K562 (cell line): ENCODE measurements at regions not wholly inside any gene's neighbourhood (a gene's known extent, or its start where the extent isn't known, plus 50 kb on each side); places are given as distances from the start of the nearest gene placed in this dataset.

Experiments used
- GABPA ChIP-seq: fragments of 200-800 bp; sonication (Bioruptor generic); conservative IDR thresholded peaks from 2 replicates; pipeline ENCODE4 v1.6.1; 2016; ENCODE audit warnings: low read depth, missing genetic modification characterization, missing compliant biosample characterization
- HNRNPH1 ChIP-seq: fragments of 200-400 bp; formaldehyde crosslinking; optimal IDR thresholded peaks from 2 replicates; pipeline ENCODE3; 2017; ENCODE audit warnings: low read depth, mild to moderate bottlenecking, low read length, moderate library complexity
- NR1H2 ChIP-seq: sonication (generic); formaldehyde crosslinking; IDR thresholded peaks from 2 replicates; pipeline ENCODE4 v1.4.0; 2020; ENCODE audit warnings: mild to moderate bottlenecking, missing genetic modification reagents
- RBM15 ChIP-seq: fragments of 200-400 bp; formaldehyde crosslinking; IDR thresholded peaks from 2 replicates; pipeline ENCODE4 v1.6.1; 2018; ENCODE audit warnings: mild to moderate bottlenecking, low read length, moderate library complexity; ENCODE audit not compliant: insufficient read depth
- SAFB2 ChIP-seq: fragments of 200-400 bp; formaldehyde crosslinking; IDR thresholded peaks from 2 replicates; pipeline ENCODE4 v1.6.1; 2018; ENCODE audit warnings: borderline replicate concordance, low read length, low read depth, moderate library complexity; ENCODE audit not compliant: severe bottlenecking
- SREBF2 ChIP-seq: sonication (generic); formaldehyde crosslinking; IDR thresholded peaks from 2 replicates; pipeline ENCODE4 v1.4.0; 2020; ENCODE audit warnings: mild to moderate bottlenecking, missing genetic modification reagents
- ZNF785 ChIP-seq: fragments of 250-450 bp; sonication (Bioruptor Pico); IDR thresholded peaks from 2 replicates; pipeline ENCODE4 v1.4.0; 2020; ENCODE audit warnings: mild to moderate bottlenecking
- TF ChIP-seq, protein P1 (sequence below): fragments of 450-650 bp; formaldehyde crosslinking; IDR thresholded peaks from 2 replicates; pipeline ENCODE4 v1.4.0; 2020; ENCODE audit warnings: mild to moderate bottlenecking
- TF ChIP-seq, protein P2 (sequence below): sonication (generic); formaldehyde crosslinking; IDR thresholded peaks from 2 replicates; pipeline ENCODE4 v1.8.1; 2023; ENCODE audit warnings: mild to moderate bottlenecking, missing genetic modification reagents
- TF ChIP-seq, protein P3 (sequence below), 3 experiments: IDR thresholded peaks in 2 of 3; conservative IDR thresholded peaks in 1 of 3; 2 replicates each; pipeline ENCODE4 v1.5.1; 2011 to 2012; ENCODE audit warnings: low read length in 3 of 3, mild to moderate bottlenecking in 3 of 3, control low read depth in 2 of 3, improper control_type of control experiment in 1 of 3, inconsistent platforms in 1 of 3, low read depth in 1 of 3, mixed read lengths in 1 of 3, moderate library complexity in 1 of 3; ENCODE audit not compliant: insufficient read depth in 2 of 3

DNA sequence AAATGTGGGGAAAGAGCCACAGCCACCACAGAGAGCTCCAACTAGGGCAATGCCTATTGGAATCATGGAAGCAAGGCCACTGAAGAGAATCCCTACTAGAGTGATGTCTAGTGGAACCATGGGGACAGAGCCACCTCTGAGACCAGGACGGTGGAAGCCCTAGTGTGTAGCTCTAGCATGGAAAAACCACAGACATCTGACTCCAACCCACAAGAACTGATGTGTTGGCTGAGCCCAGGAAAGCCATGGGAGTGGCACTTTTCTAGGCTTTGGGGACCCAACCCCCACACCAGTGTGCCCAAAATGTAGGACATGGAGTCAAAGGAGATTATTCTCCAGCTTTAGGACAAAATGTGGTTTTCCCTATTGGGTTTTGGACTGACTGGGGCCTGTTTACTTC is 721.9 kb downstream of the BRINP1 start:
- TF ChIP-seq HNRNPH1: no peak
- TF ChIP-seq, protein P1, sequence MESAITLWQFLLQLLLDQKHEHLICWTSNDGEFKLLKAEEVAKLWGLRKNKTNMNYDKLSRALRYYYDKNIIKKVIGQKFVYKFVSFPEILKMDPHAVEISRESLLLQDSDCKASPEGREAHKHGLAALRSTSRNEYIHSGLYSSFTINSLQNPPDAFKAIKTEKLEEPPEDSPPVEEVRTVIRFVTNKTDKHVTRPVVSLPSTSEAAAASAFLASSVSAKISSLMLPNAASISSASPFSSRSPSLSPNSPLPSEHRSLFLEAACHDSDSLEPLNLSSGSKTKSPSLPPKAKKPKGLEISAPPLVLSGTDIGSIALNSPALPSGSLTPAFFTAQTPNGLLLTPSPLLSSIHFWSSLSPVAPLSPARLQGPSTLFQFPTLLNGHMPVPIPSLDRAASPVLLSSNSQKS: no peak
- TF ChIP-seq SAFB2: no peak
- TF ChIP-seq, protein P2, sequence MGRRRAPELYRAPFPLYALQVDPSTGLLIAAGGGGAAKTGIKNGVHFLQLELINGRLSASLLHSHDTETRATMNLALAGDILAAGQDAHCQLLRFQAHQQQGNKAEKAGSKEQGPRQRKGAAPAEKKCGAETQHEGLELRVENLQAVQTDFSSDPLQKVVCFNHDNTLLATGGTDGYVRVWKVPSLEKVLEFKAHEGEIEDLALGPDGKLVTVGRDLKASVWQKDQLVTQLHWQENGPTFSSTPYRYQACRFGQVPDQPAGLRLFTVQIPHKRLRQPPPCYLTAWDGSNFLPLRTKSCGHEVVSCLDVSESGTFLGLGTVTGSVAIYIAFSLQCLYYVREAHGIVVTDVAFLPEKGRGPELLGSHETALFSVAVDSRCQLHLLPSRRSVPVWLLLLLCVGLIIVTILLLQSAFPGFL: no peak
- TF ChIP-seq SREBF2: no peak
- TF ChIP-seq, protein P3, sequence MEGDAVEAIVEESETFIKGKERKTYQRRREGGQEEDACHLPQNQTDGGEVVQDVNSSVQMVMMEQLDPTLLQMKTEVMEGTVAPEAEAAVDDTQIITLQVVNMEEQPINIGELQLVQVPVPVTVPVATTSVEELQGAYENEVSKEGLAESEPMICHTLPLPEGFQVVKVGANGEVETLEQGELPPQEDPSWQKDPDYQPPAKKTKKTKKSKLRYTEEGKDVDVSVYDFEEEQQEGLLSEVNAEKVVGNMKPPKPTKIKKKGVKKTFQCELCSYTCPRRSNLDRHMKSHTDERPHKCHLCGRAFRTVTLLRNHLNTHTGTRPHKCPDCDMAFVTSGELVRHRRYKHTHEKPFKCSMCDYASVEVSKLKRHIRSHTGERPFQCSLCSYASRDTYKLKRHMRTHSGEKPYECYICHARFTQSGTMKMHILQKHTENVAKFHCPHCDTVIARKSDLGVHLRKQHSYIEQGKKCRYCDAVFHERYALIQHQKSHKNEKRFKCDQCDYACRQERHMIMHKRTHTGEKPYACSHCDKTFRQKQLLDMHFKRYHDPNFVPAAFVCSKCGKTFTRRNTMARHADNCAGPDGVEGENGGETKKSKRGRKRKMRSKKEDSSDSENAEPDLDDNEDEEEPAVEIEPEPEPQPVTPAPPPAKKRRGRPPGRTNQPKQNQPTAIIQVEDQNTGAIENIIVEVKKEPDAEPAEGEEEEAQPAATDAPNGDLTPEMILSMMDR (IDR thresholded peaks at IDR 0.05 in 2 of 3, conservative IDR thresholded peaks at IDR 0.05 in 1 of 3; ENCODE audit: insufficient read depth in 2 of 3, low read depth in 1 of 3, low read length in 3 of 3): no peak
- no peak for TF ChIP-seq NR1H2
- no peak for TF ChIP-seq ZNF785 (CRISPR knock-in tag)
- no peak for TF ChIP-seq GABPA (tag)
- TF ChIP-seq RBM15: no peak
